ENCODE measurements at regions not wholly inside any gene's neighbourhood (a gene's known extent, or its start where the extent isn't known, plus 50 kb on each side); places are given as distances from the start of the nearest gene placed in this dataset.

- Histone ChIP-seq H3K9me1 (ENCODE audit: control insufficient read depth, extremely low read depth, insufficient read depth, low read length) (no peaks in the 10 kb centered on the region), H3K9ac (ENCODE audit: control insufficient read depth, extremely low read depth, insufficient read depth, low read length) (no peak overlapping the region), H4K20me1 (ENCODE audit: control insufficient read depth, extremely low read depth, insufficient read depth, low read length) (no peaks in the 10 kb centered on the region), H3K36me3 (ENCODE audit: control insufficient read depth in 2 of 2, extremely low read depth in 1 of 2, insufficient read depth in 2 of 2, low read length in 2 of 2) (no peaks in the 10 kb centered on the region), H3K4me3 (ENCODE audit: control insufficient read depth in 2 of 3, extremely low read depth in 1 of 3, insufficient read depth in 2 of 3, low read depth in 1 of 3, low read length in 3 of 3) (no peak overlapping the region), H2AFZ (ENCODE audit: control insufficient read depth, low read length) (no peak overlapping the region), H3K9me3 (ENCODE audit: control insufficient read depth, low read depth, low read length) (no peaks in the 10 kb centered on the region), H3K27me3 (ENCODE audit: control insufficient read depth, extremely low read depth, insufficient read depth, low read length) (no peaks in the 10 kb centered on the region), H3K27ac (ENCODE audit: control insufficient read depth, insufficient read depth, low read length) (no peak overlapping the region), H3K4me1 (ENCODE audit: control insufficient read depth, extremely low read depth, insufficient read depth, low read length) (no peaks in the 10 kb centered on the region), H3K79me2 (ENCODE audit: control insufficient read depth, insufficient read depth, low read length) (no peaks in the 10 kb centered on the region), H3K4me2 (ENCODE audit: control insufficient read depth, extremely low read depth, insufficient read depth, low read depth, low read length) (no peak overlapping the region)
- no peak for DNase-seq (ENCODE audit: low read depth, low spot score)
- TF ChIP-seq CTCF (optimal IDR thresholded peaks at IDR 0.05 in 1 of 3, IDR thresholded peaks at IDR 0.05 in 1 of 3, conservative IDR thresholded peaks at IDR 0.05 in 1 of 3; ENCODE audit: extremely low read depth in 1 of 3, insufficient read depth in 2 of 3, low read length in 3 of 3) (no peak), EZH2 (IDR thresholded peaks at IDR 0.05; ENCODE audit: low read length) (no peak)
- no peak for FAIRE-seq
- dilution Hi-C loops (cut with MboI; ENCODE audit: extremely low pct_ligation_motif_present, low sequenced_read_pairs), result no loop called here
These were observed 392.5 kb upstream of the PTBP2 start for GRCh38 chr1:96329121-96329520.

GRCh38 chr1:96331596-96331995 lies 390.0 kb upstream of the PTBP2 start:
- TF ChIP-seq CTCF (optimal IDR thresholded peaks at IDR 0.05 in 1 of 3, IDR thresholded peaks at IDR 0.05 in 1 of 3, conservative IDR thresholded peaks at IDR 0.05 in 1 of 3; ENCODE audit: extremely low read depth in 1 of 3, insufficient read depth in 2 of 3, low read length in 3 of 3) (no peak), EZH2 (IDR thresholded peaks at IDR 0.05; ENCODE audit: low read length) (no peak)
- Histone ChIP-seq H3K9me1 (ENCODE audit: control insufficient read depth, extremely low read depth, insufficient read depth, low read length) (no peaks in the 10 kb centered on the region), H2AFZ (ENCODE audit: control insufficient read depth, low read length) (no peak overlapping the region), H4K20me1 (ENCODE audit: control insufficient read depth, extremely low read depth, insufficient read depth, low read length) (no peaks in the 10 kb centered on the region), H3K4me2 (ENCODE audit: control insufficient read depth, extremely low read depth, insufficient read depth, low read depth, low read length) (no peak overlapping the region), H3K4me3 (ENCODE audit: control insufficient read depth in 2 of 3, extremely low read depth in 1 of 3, insufficient read depth in 2 of 3, low read depth in 1 of 3, low read length in 3 of 3) (no peak overlapping the region), H3K9ac (ENCODE audit: control insufficient read depth, extremely low read depth, insufficient read depth, low read length) (no peak overlapping the region), H3K36me3 (ENCODE audit: control insufficient read depth in 2 of 2, extremely low read depth in 1 of 2, insufficient read depth in 2 of 2, low read length in 2 of 2) (no peaks in the 10 kb centered on the region), H3K4me1 (ENCODE audit: control insufficient read depth, extremely low read depth, insufficient read depth, low read length) (no peaks in the 10 kb centered on the region), H3K9me3 (ENCODE audit: control insufficient read depth, low read depth, low read length) (no peaks in the 10 kb centered on the region), H3K79me2 (ENCODE audit: control insufficient read depth, insufficient read depth, low read length) (no peaks in the 10 kb centered on the region), H3K27me3 (ENCODE audit: control insufficient read depth, extremely low read depth, insufficient read depth, low read length) (no peaks in the 10 kb centered on the region), H3K27ac (ENCODE audit: control insufficient read depth, insufficient read depth, low read length) (no peak overlapping the region)
- dilution Hi-C loops (cut with MboI; ENCODE audit: extremely low pct_ligation_motif_present, low sequenced_read_pairs), result no loop called here
- FAIRE-seq, result no peak
- no peak for DNase-seq (ENCODE audit: low read depth, low spot score)

All from keratinocyte (primary cell).